Astrocyte (in vitro differentiated cells and primary cell): ENCODE measurements at regions not wholly inside any gene's neighbourhood (a gene's known extent, or its start where the extent isn't known, plus 50 kb on each side); places are given as distances from the start of the nearest gene placed in this dataset.

Source experiments
- DNase-seq: peaks from one replicate; pipeline ENCODE4 v3.0.0-alpha.2; 2010; ENCODE audit warnings: low read depth
- FAIRE-seq: peaks from 2 replicates; lab custom pipeline; 2011; peaks lifted over from hg19 to GRCh38; lab: Jason Lieb, UNC
- H2AFZ ChIP-seq: 2 replicates; pipeline ENCODE4 v1.6.0; 2012; ENCODE audit warnings: low read depth, low read length, inconsistent platforms
- H3K27ac ChIP-seq: 2 replicates; pipeline ENCODE4 v1.5.1; 2011; ENCODE audit warnings: low read depth, low read length, inconsistent platforms
- H3K27me3 ChIP-seq: 2 replicates; pipeline ENCODE4 v1.6.0; 2011; ENCODE audit warnings: low read length, inconsistent platforms; ENCODE audit not compliant: insufficient read depth
- H3K36me3 ChIP-seq: 2 replicates; pipeline ENCODE4 v1.5.1; 2011; ENCODE audit warnings: low read length, inconsistent platforms; ENCODE audit not compliant: insufficient read depth
- H3K4me1 ChIP-seq: 2 replicates; pipeline ENCODE4 v1.5.1; 2011; ENCODE audit warnings: low read length, inconsistent platforms; ENCODE audit not compliant: insufficient read depth
- H3K4me2 ChIP-seq: 2 replicates; pipeline ENCODE4 v1.6.0; 2012; ENCODE audit warnings: low read length, inconsistent platforms
- H3K4me3 ChIP-seq: 2 replicates; pipeline ENCODE4 v1.5.1; 2011; ENCODE audit warnings: low read depth, mild to moderate bottlenecking, low read length, inconsistent platforms; ENCODE audit not compliant: insufficient read depth
- H3K79me2 ChIP-seq: 2 replicates; pipeline ENCODE4 v1.6.0; 2012; ENCODE audit warnings: mild to moderate bottlenecking, low read length, inconsistent platforms; ENCODE audit not compliant: insufficient read depth
- H3K9ac ChIP-seq: 2 replicates; pipeline ENCODE4 v1.6.0; 2012; ENCODE audit warnings: mild to moderate bottlenecking, low read length, inconsistent platforms
- H3K9me3 ChIP-seq: 2 replicates; pipeline ENCODE4 v1.5.1; 2012; ENCODE audit warnings: low read depth, mild to moderate bottlenecking, low read length, inconsistent platforms; ENCODE audit not compliant: insufficient read depth
- H4K20me1 ChIP-seq: 2 replicates; pipeline ENCODE4 v1.6.0; 2012; ENCODE audit warnings: low read length, inconsistent platforms; ENCODE audit not compliant: insufficient read depth
- H3K27ac Mint-ChIP-seq: one replicate; pipeline ENCODE4 v1.8.0; 2021; ENCODE audit warnings: mild to moderate bottlenecking, mixed read lengths; ENCODE audit not compliant: unreplicated experiment
- H3K27me3 Mint-ChIP-seq: one replicate; pipeline ENCODE4 v1.8.0; 2021; ENCODE audit warnings: low read depth, mixed read lengths; ENCODE audit not compliant: unreplicated experiment
- H3K36me3 Mint-ChIP-seq: one replicate; pipeline ENCODE4 v1.8.0; 2021; ENCODE audit warnings: low read depth, mixed read lengths; ENCODE audit not compliant: unreplicated experiment
- H3K4me1 Mint-ChIP-seq: one replicate; pipeline ENCODE4 v1.8.0; 2021; ENCODE audit warnings: low read depth, mixed read lengths; ENCODE audit not compliant: unreplicated experiment
- H3K4me3 Mint-ChIP-seq: one replicate; pipeline ENCODE4 v1.8.0; 2021; ENCODE audit warnings: mild to moderate bottlenecking, moderate library complexity, mixed read lengths; ENCODE audit not compliant: unreplicated experiment
- H3K9me3 Mint-ChIP-seq: one replicate; pipeline ENCODE4 v1.8.0; 2021; ENCODE audit warnings: mild to moderate bottlenecking, mixed read lengths; ENCODE audit not compliant: unreplicated experiment
- EZH2 ChIP-seq: IDR thresholded peaks from 2 replicates; pipeline ENCODE4 v1.6.1; 2012; ENCODE audit warnings: mild to moderate bottlenecking, low read length, inconsistent platforms; ENCODE audit not compliant: insufficient read depth
- TF ChIP-seq, protein P1 (sequence below): IDR thresholded peaks from 2 replicates; pipeline ENCODE4 v1.5.1; 2011; ENCODE audit warnings: low read depth, mild to moderate bottlenecking, inconsistent platforms, low read length, moderate library complexity; ENCODE audit not compliant: insufficient read depth

- TF ChIP-seq, protein P1, sequence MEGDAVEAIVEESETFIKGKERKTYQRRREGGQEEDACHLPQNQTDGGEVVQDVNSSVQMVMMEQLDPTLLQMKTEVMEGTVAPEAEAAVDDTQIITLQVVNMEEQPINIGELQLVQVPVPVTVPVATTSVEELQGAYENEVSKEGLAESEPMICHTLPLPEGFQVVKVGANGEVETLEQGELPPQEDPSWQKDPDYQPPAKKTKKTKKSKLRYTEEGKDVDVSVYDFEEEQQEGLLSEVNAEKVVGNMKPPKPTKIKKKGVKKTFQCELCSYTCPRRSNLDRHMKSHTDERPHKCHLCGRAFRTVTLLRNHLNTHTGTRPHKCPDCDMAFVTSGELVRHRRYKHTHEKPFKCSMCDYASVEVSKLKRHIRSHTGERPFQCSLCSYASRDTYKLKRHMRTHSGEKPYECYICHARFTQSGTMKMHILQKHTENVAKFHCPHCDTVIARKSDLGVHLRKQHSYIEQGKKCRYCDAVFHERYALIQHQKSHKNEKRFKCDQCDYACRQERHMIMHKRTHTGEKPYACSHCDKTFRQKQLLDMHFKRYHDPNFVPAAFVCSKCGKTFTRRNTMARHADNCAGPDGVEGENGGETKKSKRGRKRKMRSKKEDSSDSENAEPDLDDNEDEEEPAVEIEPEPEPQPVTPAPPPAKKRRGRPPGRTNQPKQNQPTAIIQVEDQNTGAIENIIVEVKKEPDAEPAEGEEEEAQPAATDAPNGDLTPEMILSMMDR, result no peak
- no peak for TF ChIP-seq EZH2
- no peaks in the 10 kb centered on the region for H3K9me3 Mint-ChIP-seq
- H3K36me3 Mint-ChIP-seq, result no peaks in the 10 kb centered on the region
- Histone ChIP-seq H3K9me3 (no peaks in the 10 kb centered on the region), H4K20me1 (no peaks in the 10 kb centered on the region), H3K9ac (no peak overlapping the region), H3K4me2 (no peak overlapping the region), H3K36me3 (no peaks in the 10 kb centered on the region), H3K4me1 (no peaks in the 10 kb centered on the region), H3K27ac (no peak overlapping the region), H3K27me3 (no peaks in the 10 kb centered on the region), H3K4me3 (no peak overlapping the region), H3K79me2 (no peaks in the 10 kb centered on the region), H2AFZ (no peak overlapping the region)
- FAIRE-seq, result no peak
- H3K27me3 Mint-ChIP-seq, result no peaks in the 10 kb centered on the region
- DNase-seq, result no peak
- no peaks in the 10 kb centered on the region for H3K4me1 Mint-ChIP-seq
- no peak overlapping the region for H3K27ac Mint-ChIP-seq
- H3K4me3 Mint-ChIP-seq, result no peak overlapping the region
Measured at GRCh38 chr5:101153526-101153925, 250.4 kb upstream of the ST8SIA4 start.

GRCh38 chr5:101143526-101143925 is 240.4 kb upstream of the ST8SIA4 start:
- no peaks in the 10 kb centered on the region for H3K36me3 Mint-ChIP-seq
- no peaks in the 10 kb centered on the region for H3K9me3 Mint-ChIP-seq
- no peaks in the 10 kb centered on the region for H3K27me3 Mint-ChIP-seq
- H3K4me2 ChIP-seq, result no peak overlapping the region
- no peak overlapping the region for H3K4me3 ChIP-seq
- no peak overlapping the region for H3K4me3 Mint-ChIP-seq
- no peaks in the 10 kb centered on the region for H3K4me1 ChIP-seq
- no peaks in the 10 kb centered on the region for H3K9me3 ChIP-seq
- FAIRE-seq (no peak), DNase-seq (no peak)
- H2AFZ ChIP-seq, result no peak overlapping the region
- H3K36me3 ChIP-seq, result no peaks in the 10 kb centered on the region
- no peaks in the 10 kb centered on the region for H4K20me1 ChIP-seq
- no peak for TF ChIP-seq EZH2
- TF ChIP-seq, protein P1, result no peak
- H3K9ac ChIP-seq, result no peak overlapping the region
- H3K27ac Mint-ChIP-seq, result no peak overlapping the region
- no peaks in the 10 kb centered on the region for H3K27me3 ChIP-seq
- no peaks in the 10 kb centered on the region for H3K79me2 ChIP-seq
- H3K4me1 Mint-ChIP-seq, result no peaks in the 10 kb centered on the region
- H3K27ac ChIP-seq, result no peak overlapping the region

DNA sequence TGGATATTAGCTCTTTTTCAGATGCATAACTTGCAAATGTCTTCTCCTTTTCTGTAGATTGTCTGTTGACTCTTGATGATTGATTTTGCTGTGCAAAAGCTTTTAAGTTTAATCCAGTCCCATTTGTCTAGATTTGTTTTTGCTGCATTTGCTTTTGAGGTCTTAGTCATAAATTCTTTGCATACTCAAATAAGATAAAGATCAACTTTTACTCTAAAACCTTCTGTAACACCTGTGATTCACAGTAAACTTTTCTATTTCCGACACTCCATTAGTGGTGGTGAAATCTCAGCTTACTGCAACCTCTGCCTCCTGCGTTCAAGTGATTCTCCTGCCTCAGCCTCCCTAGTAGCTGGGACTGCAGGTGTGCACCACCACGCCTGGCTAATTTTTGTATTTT is 239.0 kb upstream of the ST8SIA4 start:
- Mint-ChIP-seq H3K9me3 (no peaks in the 10 kb centered on the region), H3K36me3 (no peaks in the 10 kb centered on the region), H3K27me3 (no peaks in the 10 kb centered on the region), H3K27ac (no peak overlapping the region), H3K4me1 (no peaks in the 10 kb centered on the region), H3K4me3 (no peak overlapping the region)
- TF ChIP-seq EZH2, result no peak
- TF ChIP-seq, protein P1, result no peak
- Histone ChIP-seq H3K4me1 (no peaks in the 10 kb centered on the region), H3K79me2 (no peaks in the 10 kb centered on the region), H3K9ac (no peak overlapping the region), H3K36me3 (no peaks in the 10 kb centered on the region), H3K4me2 (no peak overlapping the region), H3K9me3 (no peaks in the 10 kb centered on the region), H3K27ac (no peak overlapping the region), H4K20me1 (no peaks in the 10 kb centered on the region), H3K27me3 (no peaks in the 10 kb centered on the region), H2AFZ (no peak overlapping the region), H3K4me3 (no peak overlapping the region)
- DNase-seq (no peak), FAIRE-seq (no peak)
